ENCODE measurements at regions not wholly inside any gene's neighbourhood (a gene's known extent, or its start where the extent isn't known, plus 50 kb on each side); places are given as distances from the start of the nearest gene placed in this dataset.
"Not testable (repeated sequence)": the region's sequence is repeated elsewhere in the genome, so short reads cannot be mapped to it uniquely, and the experiment has no call there.

DNA sequence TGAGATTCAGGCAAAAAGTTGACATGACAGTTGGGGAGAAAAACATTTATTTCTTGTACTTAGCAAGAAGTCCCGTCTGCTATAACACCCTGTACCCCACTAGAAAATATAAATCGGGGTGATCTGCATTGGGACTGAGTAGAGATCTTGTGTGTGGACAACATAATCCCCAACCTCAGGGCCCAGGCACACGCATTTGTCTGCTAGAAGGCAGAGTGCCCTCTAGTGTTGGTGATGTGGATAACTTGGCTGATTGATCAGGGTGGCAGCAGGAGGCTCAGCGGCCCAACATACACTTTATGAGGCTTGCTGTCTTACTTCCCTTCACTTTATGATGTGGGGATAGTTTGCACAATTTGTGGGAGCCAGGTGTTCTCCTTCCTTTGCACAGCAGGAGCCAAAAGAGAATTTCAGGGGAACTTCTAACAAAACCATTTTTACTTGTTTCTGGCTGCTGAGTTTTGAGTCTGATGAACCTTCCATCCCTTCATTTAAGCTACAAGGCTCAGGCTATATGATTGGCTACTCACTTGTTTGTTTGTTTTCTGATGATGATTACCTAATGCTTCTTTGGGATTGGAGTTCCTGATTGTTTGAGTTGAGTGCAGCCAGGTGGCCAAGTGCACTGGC is 263.2 kb downstream of the DMAC1 start:
- peak in 1 of 2 donors; percentile 28 for DNase-seq

DNA sequence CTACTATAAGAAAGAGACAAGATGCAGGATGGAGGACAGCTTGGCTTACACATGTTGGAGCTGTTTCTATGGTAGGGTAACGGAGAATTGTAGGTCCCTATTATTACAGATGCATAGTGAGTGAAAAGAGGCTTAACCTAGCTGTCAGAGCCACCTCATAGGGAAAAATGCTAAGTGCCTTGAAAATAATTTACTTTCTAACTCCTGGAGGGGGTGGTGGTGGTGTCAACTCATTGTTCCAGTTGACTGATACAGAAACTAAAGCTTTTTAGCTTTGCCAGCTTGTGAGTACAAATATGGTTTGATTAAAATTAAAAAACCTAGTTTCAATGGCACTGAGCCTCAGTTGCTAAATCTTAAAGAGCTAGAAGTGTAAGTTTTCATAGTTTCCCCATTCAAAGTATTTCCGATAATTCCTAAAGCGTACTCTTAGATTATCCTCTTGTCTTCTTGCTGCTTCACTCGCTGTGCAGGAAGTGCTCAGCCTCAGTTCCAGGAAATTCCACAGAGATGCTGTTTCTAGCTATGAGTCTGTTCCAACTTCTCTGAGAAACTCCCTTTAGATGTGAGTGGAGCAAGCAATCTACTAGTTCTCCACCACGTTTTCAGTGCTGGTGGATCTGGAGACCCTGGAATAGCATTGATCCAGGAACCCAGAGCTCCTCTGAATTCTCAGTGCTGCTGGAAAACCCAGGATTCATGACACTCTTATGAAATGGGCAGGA is 265.2 kb downstream of the DMAC1 start:
- no peak for DNase-seq

DNA sequence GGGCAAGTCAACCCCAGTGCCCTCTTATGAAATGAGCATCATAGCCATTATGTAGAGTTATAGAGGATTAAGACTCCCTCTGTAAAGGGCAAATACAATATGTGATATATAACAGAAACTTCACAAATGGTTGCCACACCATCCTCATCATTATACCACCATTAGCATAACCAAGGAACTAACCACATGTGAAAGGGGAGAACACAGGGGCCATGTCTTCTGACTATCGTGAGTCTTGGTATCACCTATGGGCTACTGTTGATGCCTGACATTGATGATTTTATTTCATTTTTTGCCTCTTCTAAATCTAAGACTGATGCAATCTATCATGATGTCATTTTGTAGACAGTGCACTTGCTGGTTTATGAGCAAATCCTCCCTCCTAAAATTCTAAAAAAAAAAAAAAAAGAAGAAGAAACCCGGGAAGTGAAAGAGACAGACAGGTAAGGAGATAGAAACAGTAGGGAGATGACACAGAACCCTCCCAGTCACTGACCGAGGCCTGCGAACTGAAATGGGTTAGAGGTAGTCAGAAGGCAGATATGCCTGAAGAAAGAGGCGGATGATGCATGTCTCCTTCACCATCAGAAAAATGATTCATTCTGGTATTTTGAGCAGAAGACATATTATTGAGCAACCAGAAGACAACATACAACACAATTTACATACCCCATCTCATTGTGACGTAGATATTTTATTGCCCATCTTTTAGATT is 266.0 kb downstream of the DMAC1 start:
- no peak for DNase-seq

DNA sequence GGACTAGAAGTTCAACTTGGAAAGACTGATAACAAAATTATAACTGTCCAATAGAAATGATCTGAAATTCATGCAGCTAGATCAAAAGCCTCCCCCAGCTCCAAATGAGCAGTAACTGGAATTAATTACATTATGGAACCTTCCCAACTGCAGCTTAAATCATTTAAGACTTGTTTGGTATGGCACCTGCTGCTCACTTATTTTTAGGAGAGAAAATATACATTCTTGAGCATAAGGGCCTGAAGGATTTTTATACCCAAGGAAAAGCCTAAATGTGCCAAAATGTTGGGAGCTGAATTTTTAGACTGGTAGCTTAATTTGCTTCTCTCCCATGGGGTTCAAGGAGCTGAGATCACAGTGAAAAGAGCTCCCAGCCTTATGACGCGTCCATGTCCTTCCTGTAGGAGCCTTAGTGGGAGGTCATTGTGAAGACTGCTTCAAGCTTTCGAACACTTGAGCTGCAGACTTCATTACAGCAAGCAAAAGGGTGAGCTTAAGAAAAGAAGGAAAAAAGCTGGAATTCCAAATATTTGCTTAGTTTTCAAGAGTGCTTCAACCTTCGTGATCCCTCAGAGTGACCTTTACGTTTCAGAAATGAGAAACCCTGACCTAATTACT is 276.0 kb downstream of the DMAC1 start:
- no peak for DNase-seq

DNA sequence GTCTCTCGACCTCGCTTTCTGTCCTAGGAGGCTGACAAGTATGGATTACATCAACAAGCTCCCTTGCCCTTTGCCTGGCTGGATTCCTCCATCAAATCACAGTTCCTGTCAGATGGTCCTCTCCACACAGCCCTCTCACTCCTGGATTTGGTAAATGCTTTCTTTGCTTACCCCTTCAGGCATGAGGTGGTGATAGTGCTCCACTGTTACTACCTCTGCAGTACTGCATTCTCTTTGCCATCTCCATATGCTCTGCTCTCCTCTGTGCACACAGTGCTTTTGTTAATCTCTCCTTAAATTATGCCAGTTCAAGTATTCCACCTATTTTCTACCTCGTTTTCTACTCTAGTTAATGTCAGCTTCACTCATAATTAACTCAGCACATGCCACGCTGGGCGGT is 279.2 kb downstream of the DMAC1 start:
- no peak for DNase-seq

DNA sequence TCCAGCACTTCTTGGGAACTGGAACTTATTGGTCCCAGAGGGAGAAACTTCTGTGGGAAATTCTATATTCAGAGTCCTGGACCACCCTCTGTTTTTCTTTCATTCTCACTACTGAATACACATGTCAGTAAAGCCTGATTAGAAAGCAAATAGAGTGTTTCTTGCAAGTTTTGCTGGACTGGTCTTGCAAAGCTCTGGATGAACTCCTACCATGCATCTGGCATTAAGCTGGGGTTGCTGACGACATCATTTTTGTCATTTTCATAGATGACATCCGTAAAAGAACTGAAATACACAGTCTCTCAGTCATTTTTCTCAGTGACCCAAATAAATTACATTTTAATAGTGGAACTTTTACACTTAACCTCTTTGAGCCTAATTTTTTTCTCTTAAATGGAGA is 283.2 kb downstream of the DMAC1 start:
- DNase-seq: no peak

DNA sequence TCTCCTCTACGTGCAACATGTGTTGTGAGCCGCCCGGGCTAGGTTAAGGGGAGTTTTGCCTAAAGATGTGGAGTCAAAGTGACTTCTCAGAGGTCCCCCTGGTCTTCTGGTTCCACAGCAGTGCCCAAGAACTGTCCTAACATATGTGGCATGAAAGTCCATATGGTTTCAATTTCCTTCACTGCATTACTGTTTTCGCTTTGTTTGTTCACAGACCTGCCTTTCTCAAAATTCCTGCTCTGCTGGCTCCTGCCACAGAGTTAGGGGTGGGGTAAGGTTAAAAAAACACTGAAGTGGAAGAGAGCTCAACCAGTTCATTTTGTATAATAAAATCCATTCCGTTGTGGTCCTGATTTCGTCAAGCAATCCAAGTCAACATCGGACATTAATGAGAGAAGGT is 289.4 kb downstream of the DMAC1 start:
- DNase-seq: no peak

DNA sequence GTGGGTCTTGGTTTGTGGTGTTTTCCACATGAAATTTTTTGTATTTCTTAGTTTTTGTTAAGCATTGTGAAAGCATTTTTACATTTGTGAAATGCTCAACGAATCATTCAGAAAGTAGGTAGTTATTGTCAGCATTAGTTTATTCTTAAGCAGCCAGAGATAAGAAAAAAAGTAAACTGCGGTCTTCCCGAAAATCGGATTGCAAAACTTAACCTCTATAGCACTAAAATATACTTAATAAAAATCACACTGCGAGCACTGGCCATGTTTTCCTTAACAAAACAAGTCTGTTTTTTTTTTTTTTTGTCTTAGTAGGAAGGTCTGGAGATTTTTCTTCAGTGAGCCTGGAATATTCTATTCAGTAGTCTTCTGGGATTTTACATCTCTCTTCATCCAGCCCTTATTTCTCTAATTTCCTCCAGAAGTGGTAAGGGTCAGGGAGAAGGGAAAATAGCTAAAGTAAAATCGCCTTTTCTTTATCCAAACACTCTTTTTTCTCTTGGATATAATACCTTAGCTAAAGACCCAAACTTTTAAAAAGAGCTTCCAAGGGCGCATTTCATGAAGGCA is 289.9 kb downstream of the DMAC1 start:
- DNase-seq: no peak

DNA sequence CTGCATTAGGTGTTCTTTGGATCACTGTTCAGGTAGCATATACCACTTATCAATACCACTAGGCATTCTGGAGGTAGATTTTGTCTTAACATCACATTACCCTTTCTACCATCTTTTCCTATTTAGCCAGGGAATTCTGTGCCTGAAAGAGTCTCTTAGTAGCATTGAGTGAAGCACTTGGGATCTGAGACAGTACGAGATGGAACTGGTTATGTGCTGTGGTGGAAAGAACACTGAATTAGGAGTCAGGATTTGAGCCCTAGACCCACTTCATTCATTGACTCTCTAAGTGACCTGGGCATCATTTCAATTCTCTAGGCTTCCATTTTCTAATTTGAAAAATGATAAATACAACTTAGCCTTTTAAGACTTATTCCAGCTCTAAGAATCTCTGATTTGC is 291.1 kb downstream of the DMAC1 start:
- no peak for DNase-seq

DNA sequence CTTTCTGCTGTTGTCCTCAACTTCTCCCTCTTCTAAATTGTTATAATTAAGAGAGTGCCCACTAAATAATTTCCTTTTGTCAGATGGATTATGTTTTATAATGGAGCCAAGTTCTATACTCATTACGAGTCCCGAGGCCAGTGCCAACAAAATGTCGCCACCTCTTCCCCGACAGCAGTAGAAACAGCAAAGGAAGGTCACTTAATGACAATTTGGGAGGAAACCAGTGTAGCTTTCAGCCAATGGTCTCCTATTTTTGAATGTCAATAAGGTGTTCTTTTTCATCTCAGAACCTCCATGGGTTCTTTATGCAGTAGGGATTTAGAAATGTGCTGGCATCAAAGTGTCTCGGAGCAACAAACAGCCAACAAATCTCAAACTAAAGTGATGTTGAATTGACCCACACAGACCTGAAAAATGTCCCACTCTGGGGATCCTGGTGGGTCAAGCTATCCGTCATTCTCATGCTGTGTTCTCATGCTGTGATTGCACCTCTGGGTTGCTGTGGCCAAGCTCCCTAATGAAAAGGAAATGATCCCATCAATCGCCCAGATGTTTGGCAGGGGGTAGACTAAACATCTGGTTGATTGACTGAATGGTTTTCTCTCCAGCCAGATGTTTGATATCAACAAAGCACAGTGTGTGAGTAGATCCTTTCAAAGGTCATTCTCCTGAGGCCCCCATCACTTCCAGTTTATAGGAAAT is 291.9 kb downstream of the DMAC1 start:
- no peak for DNase-seq

DNA sequence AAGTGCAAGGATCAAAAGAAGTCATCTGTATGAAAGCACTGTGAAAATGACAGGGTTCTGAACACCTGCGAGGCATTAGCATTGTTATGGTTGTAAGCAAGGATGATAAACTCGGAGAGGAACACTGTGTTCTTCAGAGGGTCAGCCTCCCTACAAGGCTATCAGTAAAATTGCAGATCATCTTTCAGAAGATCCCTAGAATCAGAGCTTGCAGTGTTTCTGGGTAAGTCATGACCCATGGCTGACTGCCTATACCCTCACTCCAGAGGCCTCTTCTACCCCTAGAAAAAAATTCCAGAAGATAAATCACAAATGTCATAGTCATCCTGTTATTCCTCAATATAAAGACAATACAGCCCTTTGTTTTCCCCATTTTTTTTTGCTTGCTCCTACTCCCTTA is 292.6 kb downstream of the DMAC1 start:
- no peak for DNase-seq

DNA sequence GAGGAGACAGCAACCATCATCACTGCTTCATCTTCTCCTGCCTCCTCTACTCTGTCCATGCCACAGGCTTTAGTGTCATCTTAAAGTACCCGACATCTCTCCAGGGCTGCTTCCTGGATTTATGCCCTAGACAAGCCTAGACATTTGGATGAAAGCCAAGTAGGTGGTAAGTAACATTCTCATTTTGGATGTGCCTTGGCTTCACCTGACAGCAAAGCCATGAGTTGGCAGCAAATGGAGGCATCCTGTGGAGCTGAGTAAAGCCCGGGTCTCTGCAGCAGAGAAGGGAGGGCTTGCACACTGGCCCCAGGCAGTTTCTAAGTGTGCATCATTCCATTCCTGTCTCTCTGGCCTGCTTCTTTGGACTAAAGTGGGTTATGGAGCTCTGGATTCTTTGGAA is 299.1 kb downstream of the DMAC1 start:
- DNase-seq: no peak

DNA sequence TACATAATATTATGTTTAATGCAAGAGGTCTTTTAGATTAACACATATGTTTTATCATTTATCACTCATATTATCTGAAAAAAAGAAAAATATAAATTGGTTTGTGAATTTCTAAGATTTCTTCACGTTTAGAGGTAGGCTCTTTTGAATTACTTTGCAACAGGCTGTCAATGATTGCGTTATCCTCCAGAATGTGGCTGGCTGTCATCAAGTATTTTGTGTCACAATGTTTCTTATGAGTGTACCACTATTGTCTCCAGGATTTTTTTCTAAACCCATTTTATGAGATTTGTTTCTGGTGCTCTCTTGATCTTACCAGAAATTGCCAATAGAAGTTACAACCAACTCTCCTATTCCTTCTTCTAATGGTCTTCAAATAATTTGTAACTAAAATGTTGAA is 307.9 kb downstream of the DMAC1 start:
- DNase-seq: no peak

DNA sequence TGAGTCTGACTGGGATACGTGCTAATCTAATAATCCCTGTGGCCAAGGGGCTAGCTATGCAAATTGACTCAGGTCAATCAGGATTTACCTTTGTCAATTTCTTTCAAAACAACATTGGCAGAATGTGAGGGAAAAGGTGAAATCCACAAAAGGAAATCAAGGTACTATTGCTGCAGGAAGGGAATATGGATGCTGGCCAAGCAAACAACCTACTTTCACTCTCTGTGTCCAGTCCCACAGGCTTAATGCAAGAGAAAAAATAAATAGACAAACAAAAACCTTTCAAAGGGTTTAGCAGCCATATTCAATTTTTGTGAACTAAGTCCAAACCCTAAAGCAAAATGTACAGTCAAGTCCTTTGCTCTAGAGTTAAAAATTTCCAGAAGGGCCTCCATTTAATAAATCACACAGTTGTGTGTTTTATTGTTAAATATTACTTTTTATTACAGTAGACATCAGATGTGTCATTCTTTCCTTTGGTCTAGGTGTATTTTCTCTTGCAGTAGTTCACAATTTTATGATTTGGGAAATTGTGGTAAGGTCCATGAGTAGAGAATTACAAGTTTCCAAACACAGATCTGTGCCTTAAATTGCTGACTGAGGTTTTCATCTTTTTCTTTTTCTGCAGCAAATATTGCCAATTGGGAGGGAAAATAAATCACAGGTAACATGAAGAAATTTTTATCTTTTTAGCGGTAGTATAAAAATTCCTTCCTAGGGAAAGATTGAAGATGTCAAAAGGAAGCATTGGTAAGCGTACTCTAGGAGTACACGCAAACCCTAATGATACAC is 309.1 kb downstream of the DMAC1 start:
- no peak for DNase-seq

DNA sequence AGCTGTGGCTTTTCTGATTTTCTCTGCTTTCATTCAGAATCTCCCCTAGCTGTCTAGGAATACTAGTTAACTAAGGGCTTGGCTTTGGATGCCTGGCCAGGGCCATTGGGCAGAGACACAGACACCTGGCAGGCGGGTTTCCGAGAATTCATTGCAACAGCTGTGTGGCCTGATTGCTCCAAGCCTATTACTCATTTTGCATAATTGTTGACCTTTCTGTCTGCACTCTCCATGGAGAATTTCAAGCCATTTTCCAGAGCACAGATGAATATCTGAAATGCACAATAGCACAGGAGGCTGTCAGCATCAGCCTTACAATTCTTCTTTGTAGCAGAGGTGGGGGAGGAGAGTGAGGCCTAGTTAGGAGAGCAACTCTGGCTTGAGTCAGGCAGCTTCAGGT is 310.5 kb downstream of the DMAC1 start:
- DNase-seq: no peak

DNA sequence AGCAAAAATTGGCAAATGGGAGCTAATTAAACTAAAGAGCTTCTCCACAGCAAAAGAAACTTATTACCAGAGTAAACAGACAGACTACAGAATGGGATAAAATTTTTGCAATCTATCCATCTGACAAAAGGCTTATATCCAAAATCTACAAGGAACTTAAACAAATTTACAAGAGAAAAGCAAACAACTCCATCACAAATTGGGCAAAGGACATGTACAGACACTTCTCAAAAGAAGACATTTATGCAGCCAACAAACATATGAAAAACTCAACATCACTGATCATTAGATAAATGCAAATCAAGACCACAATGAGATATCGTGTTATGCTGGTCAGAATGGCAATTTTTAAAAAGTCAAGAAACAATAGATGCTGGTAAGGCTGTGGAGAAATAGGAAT is 315.6 kb downstream of the DMAC1 start:
- DNase-seq: not testable (repeated sequence)

DNA sequence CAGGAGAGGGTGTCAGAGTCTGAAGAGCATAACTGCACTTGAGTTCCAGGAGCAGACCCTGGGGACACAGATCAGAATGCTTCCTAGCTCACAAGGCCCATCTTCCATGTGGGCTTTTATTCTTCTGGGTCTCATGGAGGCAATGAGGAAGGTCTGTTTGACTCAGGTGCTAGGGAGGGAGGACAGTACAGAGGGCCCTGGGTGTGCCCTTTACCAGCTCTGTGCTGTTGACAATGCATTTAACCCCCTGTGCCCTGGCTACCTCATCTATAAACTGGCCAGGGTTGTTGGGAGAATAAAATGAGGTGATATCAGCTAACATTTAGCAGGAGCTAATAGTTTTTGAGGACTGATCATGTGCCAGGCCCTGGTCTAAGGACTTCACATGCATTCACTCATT is 318.0 kb downstream of the DMAC1 start:
- DNase-seq: no peak

DNA sequence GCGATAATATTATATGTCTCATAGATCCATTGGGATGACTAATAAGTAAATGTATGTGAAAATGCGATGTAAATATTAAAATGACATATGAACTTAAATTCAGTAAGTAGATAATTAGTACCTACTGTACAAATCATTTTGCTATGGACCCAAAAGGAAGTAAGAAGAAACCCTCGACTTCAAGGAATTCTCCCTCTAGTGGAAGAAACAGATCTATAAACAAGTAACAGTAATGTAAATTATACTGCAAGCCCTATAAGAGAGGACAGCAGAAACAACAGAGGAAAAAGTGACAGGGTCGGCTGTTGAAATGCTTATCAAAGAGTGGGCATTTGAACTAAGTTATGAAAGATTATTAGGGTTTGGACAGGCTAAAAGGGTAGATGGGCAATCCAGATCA is 320.3 kb downstream of the DMAC1 start:
- no peak for DNase-seq

DNA sequence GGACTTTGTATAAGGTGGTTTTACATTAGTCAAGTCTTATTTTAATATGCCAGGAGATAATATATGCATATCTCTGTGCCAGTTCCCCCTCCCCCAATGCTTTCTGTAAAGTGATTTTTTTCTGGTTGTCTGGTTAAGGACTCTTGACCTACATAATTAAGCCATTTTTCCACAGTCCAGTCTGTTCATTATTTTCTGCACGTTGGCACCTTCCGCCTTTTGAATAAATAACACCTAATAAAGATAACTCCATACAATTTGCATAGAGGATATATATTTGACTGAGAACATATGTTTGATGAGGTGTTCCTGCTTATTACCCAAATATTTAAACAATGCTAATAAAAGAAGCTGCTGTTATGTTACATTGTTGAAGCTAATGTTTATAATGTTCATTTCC is 320.9 kb downstream of the DMAC1 start:
- no peak for DNase-seq

DNA sequence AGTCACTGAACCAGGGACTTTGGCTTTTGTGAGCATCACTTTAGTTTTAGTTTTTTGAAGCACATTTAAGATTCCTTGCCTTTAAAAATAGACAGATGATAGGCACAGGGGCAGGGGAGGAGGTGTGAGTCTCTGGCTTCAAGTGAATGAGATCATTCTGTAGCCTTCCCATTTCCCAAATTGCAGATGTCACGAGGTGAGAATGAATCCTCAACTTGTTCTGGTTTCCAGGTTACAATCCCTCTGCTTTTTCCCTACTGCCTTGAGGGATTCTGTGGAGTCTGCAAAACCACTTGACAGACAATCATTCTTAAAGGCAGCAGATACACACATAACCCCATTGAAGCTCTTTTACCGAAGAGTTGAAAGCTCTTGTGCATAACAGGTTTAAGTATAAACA is 332.4 kb downstream of the DMAC1 start:
- DNase-seq: no peak

DNA sequence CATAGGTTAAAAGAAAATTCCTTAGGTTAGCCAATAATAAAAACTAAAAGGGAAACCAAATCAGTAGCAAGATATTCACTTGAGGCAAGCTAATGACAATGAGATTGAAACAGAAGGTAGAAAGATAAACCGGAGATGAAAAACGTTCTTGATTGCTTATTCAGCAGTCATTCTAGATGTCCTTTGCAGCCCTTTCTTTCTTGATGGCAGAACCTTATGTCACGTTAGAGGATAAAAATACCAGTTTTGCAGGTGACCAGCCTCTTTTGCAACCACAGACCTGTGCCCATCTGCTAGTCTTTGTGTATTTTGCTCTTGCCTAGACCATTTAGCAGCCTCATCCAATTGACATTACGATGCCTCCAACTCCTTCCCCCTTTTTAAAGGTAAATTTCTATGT is 337.8 kb downstream of the DMAC1 start:
- DNase-seq: no peak
